B cell (primary cell): ENCODE measurements at regions not wholly inside any gene's neighbourhood (a gene's known extent, or its start where the extent isn't known, plus 50 kb on each side); places are given as distances from the start of the nearest gene placed in this dataset.

Experiments used
- EZH2 ChIP-seq: IDR thresholded peaks from 2 replicates; pipeline ENCODE4 v1.6.1; 2012; ENCODE audit warnings: borderline replicate concordance, low read depth, mild to moderate bottlenecking, moderate library complexity, low read length; ENCODE audit not compliant: insufficient read depth, poor library complexity, severe bottlenecking
- TF ChIP-seq, protein P1 (sequence below): fragments of 200-600 bp; IDR thresholded peaks from one replicate; pipeline ENCODE4 v1.8.0; 2022; ENCODE audit warnings: antibody characterized with exemption, mild to moderate bottlenecking

DNA sequence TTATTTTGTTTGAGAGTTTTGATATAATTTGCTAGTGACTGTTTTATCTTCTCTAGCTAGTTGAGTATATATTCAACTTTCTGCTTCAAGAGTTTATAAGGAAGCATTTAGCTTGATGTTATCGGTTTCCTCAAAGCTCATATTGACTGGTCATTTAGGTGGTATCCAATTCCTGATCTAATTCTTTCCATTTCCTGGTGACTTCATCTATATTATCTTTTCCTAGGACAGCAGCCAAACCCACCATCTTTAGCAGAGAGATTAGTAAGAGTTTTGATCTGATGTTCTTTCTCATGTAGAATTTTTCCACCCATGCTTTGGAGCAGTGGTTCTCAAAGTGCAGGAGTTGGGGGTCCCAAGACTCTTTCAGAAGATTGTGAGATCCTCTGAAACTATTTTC, 148.6 kb upstream of the STT3B start:
- TF ChIP-seq EZH2: no peak
- TF ChIP-seq, protein P1, sequence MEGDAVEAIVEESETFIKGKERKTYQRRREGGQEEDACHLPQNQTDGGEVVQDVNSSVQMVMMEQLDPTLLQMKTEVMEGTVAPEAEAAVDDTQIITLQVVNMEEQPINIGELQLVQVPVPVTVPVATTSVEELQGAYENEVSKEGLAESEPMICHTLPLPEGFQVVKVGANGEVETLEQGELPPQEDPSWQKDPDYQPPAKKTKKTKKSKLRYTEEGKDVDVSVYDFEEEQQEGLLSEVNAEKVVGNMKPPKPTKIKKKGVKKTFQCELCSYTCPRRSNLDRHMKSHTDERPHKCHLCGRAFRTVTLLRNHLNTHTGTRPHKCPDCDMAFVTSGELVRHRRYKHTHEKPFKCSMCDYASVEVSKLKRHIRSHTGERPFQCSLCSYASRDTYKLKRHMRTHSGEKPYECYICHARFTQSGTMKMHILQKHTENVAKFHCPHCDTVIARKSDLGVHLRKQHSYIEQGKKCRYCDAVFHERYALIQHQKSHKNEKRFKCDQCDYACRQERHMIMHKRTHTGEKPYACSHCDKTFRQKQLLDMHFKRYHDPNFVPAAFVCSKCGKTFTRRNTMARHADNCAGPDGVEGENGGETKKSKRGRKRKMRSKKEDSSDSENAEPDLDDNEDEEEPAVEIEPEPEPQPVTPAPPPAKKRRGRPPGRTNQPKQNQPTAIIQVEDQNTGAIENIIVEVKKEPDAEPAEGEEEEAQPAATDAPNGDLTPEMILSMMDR: no peak
